Loucy (cell line): ENCODE measurements at regions not wholly inside any gene's neighbourhood (a gene's known extent, or its start where the extent isn't known, plus 50 kb on each side); places are given as distances from the start of the nearest gene placed in this dataset.

Source experiments
- H2AFZ ChIP-seq: fragments of 200-600 bp; sonication (generic); 2 replicates; pipeline ENCODE4 v1.6.0; 2016; ENCODE audit warnings: antibody characterized with exemption, mild to moderate bottlenecking, low read length, moderate library complexity
- H3F3A ChIP-seq: fragments of 200-600 bp; 2 replicates; pipeline ENCODE4 v1.6.0; 2016; ENCODE audit warnings: antibody characterized with exemption, low read depth, mild to moderate bottlenecking
- H3K27me3 ChIP-seq: fragments of 200-600 bp; sonication (generic); 2 replicates; pipeline ENCODE4 v1.6.1; 2014; ENCODE audit warnings: low read length, mild to moderate bottlenecking; ENCODE audit not compliant: insufficient read depth, poor library complexity, severe bottlenecking
- H3K36me3 ChIP-seq: fragments of 200-600 bp; sonication (generic); 2 replicates; pipeline ENCODE4 v1.6.1; 2016; ENCODE audit warnings: low read length; ENCODE audit not compliant: insufficient read depth
- H3K4me1 ChIP-seq: fragments of 200-600 bp; sonication (generic); 2 replicates; pipeline ENCODE4 v1.5.1; 2014; ENCODE audit warnings: low read length, mild to moderate bottlenecking; ENCODE audit not compliant: insufficient read depth, poor library complexity, severe bottlenecking
- H3K4me2 ChIP-seq: fragments of 200-600 bp; sonication (generic); 2 replicates; pipeline ENCODE4 v1.6.0; 2014; ENCODE audit warnings: antibody characterized with exemption, low read length, low read depth, mild to moderate bottlenecking; ENCODE audit not compliant: poor library complexity, severe bottlenecking
- H3K4me3 ChIP-seq: fragments of 200-600 bp; sonication (generic); 2 replicates; pipeline ENCODE4 v1.5.1; 2014; ENCODE audit warnings: low read length, mild to moderate bottlenecking, mixed read lengths; ENCODE audit not compliant: poor library complexity, severe bottlenecking
- H3K79me2 ChIP-seq: fragments of 200-600 bp; sonication (generic); 2 replicates; pipeline ENCODE4 v1.6.1; 2014; ENCODE audit warnings: low read length; ENCODE audit not compliant: insufficient read depth
- H3K9ac ChIP-seq: fragments of 200-600 bp; sonication (generic); 2 replicates; pipeline ENCODE4 v1.6.0; 2014; ENCODE audit warnings: mild to moderate bottlenecking, low read depth, low read length, moderate library complexity; ENCODE audit not compliant: poor library complexity, severe bottlenecking
- H3K9me2 ChIP-seq: fragments of 200-600 bp; sonication (generic); replicated peaks from 2 replicates; pipeline ENCODE4 v1.6.1; 2016; ENCODE audit warnings: low read depth, low read length, mixed read lengths
- H3K9me3 ChIP-seq: fragments of 200-600 bp; sonication (generic); 2 replicates; pipeline ENCODE4 v1.6.1; 2014; ENCODE audit warnings: mild to moderate bottlenecking, antibody characterized with exemption, low read length, low read depth; ENCODE audit not compliant: insufficient read depth
- H4K20me1 ChIP-seq: fragments of 200-600 bp; sonication (generic); 2 replicates; pipeline ENCODE4 v1.6.0; 2014; ENCODE audit warnings: antibody characterized with exemption, low read length, mild to moderate bottlenecking; ENCODE audit not compliant: insufficient read depth, poor library complexity, severe bottlenecking
- EZH2phosphoT487 ChIP-seq: fragments of 200-600 bp; IDR thresholded peaks from 2 replicates; pipeline ENCODE4 v1.6.1; 2018; ENCODE audit warnings: antibody characterized with exemption, mild to moderate bottlenecking, moderate library complexity, borderline replicate concordance
- TF ChIP-seq, protein P1 (sequence below): fragments of 200-600 bp; sonication (generic); conservative IDR thresholded peaks from 2 replicates; pipeline ENCODE4 v1.5.1; 2014; ENCODE audit warnings: mild to moderate bottlenecking, antibody characterized with exemption, low read length

DNA sequence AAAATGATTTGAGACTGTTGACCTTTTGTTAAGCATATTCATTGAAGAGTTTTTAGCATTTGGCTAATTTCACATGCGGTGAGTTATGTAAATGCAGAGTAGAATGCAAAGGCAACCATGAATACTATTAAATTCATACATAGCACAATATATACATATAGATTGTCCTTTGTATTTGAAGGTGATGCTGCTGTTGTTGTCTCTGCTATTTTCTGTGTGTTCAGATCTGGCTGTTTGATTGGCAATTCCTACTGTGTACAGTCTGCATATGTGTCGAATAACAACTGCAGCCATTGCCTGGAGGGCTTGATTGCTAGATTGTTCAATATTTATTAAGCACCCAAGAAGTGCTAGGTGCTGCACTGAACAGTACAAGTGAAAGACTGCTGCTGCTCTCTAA lies 187.4 kb downstream of the FOXG1 start:
- TF ChIP-seq, protein P1, sequence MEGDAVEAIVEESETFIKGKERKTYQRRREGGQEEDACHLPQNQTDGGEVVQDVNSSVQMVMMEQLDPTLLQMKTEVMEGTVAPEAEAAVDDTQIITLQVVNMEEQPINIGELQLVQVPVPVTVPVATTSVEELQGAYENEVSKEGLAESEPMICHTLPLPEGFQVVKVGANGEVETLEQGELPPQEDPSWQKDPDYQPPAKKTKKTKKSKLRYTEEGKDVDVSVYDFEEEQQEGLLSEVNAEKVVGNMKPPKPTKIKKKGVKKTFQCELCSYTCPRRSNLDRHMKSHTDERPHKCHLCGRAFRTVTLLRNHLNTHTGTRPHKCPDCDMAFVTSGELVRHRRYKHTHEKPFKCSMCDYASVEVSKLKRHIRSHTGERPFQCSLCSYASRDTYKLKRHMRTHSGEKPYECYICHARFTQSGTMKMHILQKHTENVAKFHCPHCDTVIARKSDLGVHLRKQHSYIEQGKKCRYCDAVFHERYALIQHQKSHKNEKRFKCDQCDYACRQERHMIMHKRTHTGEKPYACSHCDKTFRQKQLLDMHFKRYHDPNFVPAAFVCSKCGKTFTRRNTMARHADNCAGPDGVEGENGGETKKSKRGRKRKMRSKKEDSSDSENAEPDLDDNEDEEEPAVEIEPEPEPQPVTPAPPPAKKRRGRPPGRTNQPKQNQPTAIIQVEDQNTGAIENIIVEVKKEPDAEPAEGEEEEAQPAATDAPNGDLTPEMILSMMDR: no peak
- no peak for TF ChIP-seq EZH2phosphoT487
- Histone ChIP-seq H3K79me2 (no peaks in the 10 kb centered on the region), H3K9me3 (no peaks in the 10 kb centered on the region)

DNA sequence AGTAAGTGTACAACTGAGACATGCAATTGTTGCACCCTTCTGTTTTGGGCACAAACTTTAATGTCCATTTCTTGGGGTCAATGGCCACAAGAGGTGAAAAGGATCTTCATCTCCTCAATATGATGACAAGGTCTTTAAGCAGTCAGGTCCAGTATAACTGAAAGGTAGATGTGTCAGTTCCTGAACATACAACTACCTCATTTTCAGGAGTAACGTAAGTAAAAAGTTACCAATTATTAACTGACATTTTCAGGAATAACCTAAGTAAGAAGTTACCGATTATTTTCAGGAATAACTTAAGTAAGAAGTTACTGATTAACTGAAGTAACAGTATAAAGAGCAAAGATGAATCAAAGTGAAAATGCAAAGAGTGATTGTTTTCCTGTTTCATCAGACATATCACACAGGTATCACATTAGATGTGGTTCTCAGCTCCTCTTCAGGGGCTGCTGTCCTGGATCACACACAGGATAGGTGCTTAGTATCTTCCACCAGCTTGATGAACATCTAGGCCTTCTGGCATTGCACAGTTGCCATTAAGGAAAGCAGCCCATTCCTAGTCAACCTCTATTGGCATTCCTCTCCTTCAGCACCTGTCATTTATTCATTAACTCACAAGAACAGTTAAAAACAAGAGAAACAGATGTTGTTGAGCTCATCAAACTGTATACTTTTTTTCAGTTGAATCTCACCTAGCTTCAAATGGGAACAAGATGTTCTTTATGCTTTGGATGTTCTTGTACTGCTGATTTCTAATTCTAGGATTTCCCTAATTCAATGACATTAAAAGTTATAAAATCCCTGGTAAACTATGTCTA lies 200.0 kb downstream of the FOXG1 start:
- no peaks in the 10 kb centered on the region for H3K9me3 ChIP-seq
- H3K9me2 ChIP-seq: no peaks in the 10 kb centered on the region
- no peaks in the 10 kb centered on the region for H4K20me1 ChIP-seq
- no peaks in the 10 kb centered on the region for H3K27me3 ChIP-seq
- H3K79me2 ChIP-seq: no peaks in the 10 kb centered on the region
- H3K4me2 ChIP-seq: no peak overlapping the region
- TF ChIP-seq, protein P1: no peak
- H3K9ac ChIP-seq: no peak overlapping the region
- no peaks in the 10 kb centered on the region for H3F3A ChIP-seq
- H3K4me3 ChIP-seq: no peak overlapping the region
- H2AFZ ChIP-seq: no peak overlapping the region
- H3K36me3 ChIP-seq: no peaks in the 10 kb centered on the region
- H3K4me1 ChIP-seq: no peaks in the 10 kb centered on the region

More for the DNA sequence above, 187.4 kb downstream of the FOXG1 start:
- H3K4me1 ChIP-seq: no peaks in the 10 kb centered on the region
- no peaks in the 10 kb centered on the region for H3F3A ChIP-seq
- H3K27me3 ChIP-seq: no peaks in the 10 kb centered on the region
- no peak overlapping the region for H3K4me2 ChIP-seq
- no peak overlapping the region for H3K9ac ChIP-seq
- no peaks in the 10 kb centered on the region for H3K9me2 ChIP-seq
- no peak overlapping the region for H3K4me3 ChIP-seq
- H2AFZ ChIP-seq: no peak overlapping the region
- no peaks in the 10 kb centered on the region for H3K36me3 ChIP-seq
- H4K20me1 ChIP-seq: no peaks in the 10 kb centered on the region

DNA sequence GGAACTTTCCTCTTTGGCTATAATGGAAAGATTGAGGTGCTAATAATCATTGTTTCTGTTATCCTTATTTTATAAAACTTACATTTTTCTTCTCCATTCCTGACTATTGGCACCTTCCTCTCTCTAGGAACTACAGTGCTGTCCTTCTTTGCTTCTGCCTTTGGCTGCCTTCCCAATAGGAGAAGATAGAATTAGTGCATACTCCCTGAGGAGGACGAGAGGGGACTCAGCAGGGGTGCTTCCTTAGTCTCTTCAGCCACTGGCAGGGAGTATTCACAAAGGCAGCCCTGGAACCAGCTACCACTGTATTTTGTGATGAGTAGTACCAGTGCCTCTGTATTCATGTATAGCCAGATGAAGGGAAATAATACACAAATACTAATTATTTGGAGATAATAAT lies 208.5 kb downstream of the FOXG1 start:
- Histone ChIP-seq H3K79me2 (no peaks in the 10 kb centered on the region), H3K4me3 (no peak overlapping the region), H3K4me1 (no peaks in the 10 kb centered on the region), H3K4me2 (no peak overlapping the region), H2AFZ (no peak overlapping the region), H3F3A (no peaks in the 10 kb centered on the region), H3K27me3 (no peaks in the 10 kb centered on the region), H4K20me1 (no peaks in the 10 kb centered on the region), H3K9me3 (no peaks in the 10 kb centered on the region; the same call in 1 of the 2 replicates), H3K9me2 (no peaks in the 10 kb centered on the region), H3K36me3 (no peaks in the 10 kb centered on the region), H3K9ac (no peak overlapping the region)
- TF ChIP-seq EZH2phosphoT487: no peak
- TF ChIP-seq, protein P1: no peak
